ENCODE measurements at regions not wholly inside any gene's neighbourhood (a gene's known extent, or its start where the extent isn't known, plus 50 kb on each side); places are given as distances from the start of the nearest gene placed in this dataset.

DNA sequence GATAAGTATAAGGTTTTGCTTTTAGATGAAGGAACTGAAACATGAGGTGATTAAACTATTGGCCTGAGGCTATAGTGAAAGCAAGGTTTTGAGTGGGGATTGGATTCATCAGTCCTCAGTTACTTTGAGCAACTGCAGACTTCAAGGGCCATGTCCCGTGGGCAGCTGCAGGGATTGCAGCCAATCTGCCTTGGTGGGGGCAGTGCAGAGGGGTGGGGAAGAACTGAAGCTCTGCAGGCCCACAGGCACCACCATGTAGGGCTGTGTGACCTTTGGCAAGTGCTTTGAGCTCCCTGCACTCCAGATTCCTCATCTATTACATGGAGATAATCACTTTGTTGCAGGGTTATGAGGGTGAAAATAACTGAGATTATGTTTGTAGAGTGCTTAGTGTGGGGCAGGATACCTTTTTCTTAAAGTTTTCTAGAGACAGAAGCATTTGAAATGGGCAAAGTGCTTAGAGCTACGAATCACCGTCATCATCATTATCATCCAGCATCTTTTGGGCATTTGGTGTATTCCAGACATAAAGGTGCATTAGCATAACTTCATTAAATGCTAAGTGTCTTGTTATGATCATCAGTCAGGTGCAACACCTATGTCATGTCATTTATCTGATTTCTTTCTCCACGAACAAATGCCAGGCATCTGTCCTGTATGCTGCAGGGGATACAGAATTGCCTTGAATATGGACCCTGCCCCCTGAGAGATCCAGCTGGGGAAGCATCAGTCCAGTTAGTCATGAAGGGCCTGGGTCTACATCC, 72.1 kb upstream of the TENM4 start:
- Histone ChIP-seq H3K27me3 (ENCODE audit: insufficient read depth, poor library complexity, severe bottlenecking) (no peaks in the 10 kb centered on the region), H3K27ac (replicated peaks) (no peak overlapping the region), H3K4me3 (replicated peaks; ENCODE audit: insufficient read depth, low read length) (no peak overlapping the region)
- DNase-seq (ENCODE audit: low read depth in 1 of 2, low spot score in 1 of 2) = no peak
- TF ChIP-seq GABPA (IDR thresholded peaks at IDR 0.05; ENCODE audit: low read depth) (no peak), SPI1 (IDR thresholded peaks at IDR 0.05; ENCODE audit: borderline replicate concordance, low read depth) (no peak), POLR2AphosphoS5 (IDR thresholded peaks at IDR 0.05; ENCODE audit: low read depth) (no peak)
- TF ChIP-seq, protein P1, sequence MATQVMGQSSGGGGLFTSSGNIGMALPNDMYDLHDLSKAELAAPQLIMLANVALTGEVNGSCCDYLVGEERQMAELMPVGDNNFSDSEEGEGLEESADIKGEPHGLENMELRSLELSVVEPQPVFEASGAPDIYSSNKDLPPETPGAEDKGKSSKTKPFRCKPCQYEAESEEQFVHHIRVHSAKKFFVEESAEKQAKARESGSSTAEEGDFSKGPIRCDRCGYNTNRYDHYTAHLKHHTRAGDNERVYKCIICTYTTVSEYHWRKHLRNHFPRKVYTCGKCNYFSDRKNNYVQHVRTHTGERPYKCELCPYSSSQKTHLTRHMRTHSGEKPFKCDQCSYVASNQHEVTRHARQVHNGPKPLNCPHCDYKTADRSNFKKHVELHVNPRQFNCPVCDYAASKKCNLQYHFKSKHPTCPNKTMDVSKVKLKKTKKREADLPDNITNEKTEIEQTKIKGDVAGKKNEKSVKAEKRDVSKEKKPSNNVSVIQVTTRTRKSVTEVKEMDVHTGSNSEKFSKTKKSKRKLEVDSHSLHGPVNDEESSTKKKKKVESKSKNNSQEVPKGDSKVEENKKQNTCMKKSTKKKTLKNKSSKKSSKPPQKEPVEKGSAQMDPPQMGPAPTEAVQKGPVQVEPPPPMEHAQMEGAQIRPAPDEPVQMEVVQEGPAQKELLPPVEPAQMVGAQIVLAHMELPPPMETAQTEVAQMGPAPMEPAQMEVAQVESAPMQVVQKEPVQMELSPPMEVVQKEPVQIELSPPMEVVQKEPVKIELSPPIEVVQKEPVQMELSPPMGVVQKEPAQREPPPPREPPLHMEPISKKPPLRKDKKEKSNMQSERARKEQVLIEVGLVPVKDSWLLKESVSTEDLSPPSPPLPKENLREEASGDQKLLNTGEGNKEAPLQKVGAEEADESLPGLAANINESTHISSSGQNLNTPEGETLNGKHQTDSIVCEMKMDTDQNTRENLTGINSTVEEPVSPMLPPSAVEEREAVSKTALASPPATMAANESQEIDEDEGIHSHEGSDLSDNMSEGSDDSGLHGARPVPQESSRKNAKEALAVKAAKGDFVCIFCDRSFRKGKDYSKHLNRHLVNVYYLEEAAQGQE (IDR thresholded peaks at IDR 0.05; ENCODE audit: insufficient replicate concordance, low read depth) = no peak
- TF ChIP-seq, protein P2, sequence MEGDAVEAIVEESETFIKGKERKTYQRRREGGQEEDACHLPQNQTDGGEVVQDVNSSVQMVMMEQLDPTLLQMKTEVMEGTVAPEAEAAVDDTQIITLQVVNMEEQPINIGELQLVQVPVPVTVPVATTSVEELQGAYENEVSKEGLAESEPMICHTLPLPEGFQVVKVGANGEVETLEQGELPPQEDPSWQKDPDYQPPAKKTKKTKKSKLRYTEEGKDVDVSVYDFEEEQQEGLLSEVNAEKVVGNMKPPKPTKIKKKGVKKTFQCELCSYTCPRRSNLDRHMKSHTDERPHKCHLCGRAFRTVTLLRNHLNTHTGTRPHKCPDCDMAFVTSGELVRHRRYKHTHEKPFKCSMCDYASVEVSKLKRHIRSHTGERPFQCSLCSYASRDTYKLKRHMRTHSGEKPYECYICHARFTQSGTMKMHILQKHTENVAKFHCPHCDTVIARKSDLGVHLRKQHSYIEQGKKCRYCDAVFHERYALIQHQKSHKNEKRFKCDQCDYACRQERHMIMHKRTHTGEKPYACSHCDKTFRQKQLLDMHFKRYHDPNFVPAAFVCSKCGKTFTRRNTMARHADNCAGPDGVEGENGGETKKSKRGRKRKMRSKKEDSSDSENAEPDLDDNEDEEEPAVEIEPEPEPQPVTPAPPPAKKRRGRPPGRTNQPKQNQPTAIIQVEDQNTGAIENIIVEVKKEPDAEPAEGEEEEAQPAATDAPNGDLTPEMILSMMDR (IDR thresholded peaks at IDR 0.05; ENCODE audit: insufficient read depth, low read length) = no peak

DNA sequence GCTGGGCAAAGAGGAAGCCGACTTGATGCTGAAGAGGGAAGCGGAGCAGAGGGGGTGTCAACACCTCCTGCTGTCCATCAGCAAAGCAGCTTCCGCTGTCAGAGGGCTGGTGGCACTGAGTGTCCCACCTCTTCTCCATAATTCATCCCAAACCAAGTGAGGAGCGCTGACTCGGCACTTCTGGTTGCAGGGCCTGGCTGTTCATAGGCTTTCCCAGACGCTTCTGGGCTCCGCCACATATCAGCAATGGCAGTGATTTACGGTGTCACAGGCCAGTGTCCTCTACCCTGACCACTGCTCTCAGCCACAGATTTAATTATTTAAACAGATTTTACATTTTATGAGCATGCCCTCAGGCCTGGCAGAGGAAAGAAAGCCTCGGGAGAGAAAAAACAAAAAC, 70.1 kb upstream of the TENM4 start:
- H3K4me3 ChIP-seq (replicated peaks; ENCODE audit: insufficient read depth, low read length) = no peak overlapping the region
- TF ChIP-seq, protein P2 (IDR thresholded peaks at IDR 0.05; ENCODE audit: insufficient read depth, low read length) = no peak
- TF ChIP-seq, protein P1 (IDR thresholded peaks at IDR 0.05; ENCODE audit: insufficient replicate concordance, low read depth) = no peak
- TF ChIP-seq SPI1 (IDR thresholded peaks at IDR 0.05; ENCODE audit: borderline replicate concordance, low read depth) = no peak
- H3K27me3 ChIP-seq (ENCODE audit: insufficient read depth, poor library complexity, severe bottlenecking) = no peaks in the 10 kb centered on the region
- H3K27ac ChIP-seq (replicated peaks) = no peak overlapping the region
- no peak for DNase-seq (ENCODE audit: low read depth in 1 of 2, low spot score in 1 of 2)

GRCh38 chr11:79508461-79508860, 67.6 kb upstream of the TENM4 start:
- no peak for DNase-seq (ENCODE audit: low read depth in 1 of 2, low spot score in 1 of 2)
- no peak overlapping the region for H3K27ac ChIP-seq (replicated peaks)
- H3K4me3 ChIP-seq (replicated peaks; ENCODE audit: insufficient read depth, low read length) = no peak overlapping the region
- TF ChIP-seq GABPA (IDR thresholded peaks at IDR 0.05; ENCODE audit: low read depth) = no peak
- TF ChIP-seq, protein P2 (IDR thresholded peaks at IDR 0.05; ENCODE audit: insufficient read depth, low read length) = no peak
- TF ChIP-seq, protein P1 (IDR thresholded peaks at IDR 0.05; ENCODE audit: insufficient replicate concordance, low read depth) = no peak
- no peak for TF ChIP-seq SPI1 (IDR thresholded peaks at IDR 0.05; ENCODE audit: borderline replicate concordance, low read depth)
- no peak for TF ChIP-seq POLR2AphosphoS5 (IDR thresholded peaks at IDR 0.05; ENCODE audit: low read depth)
- H3K27me3 ChIP-seq (ENCODE audit: insufficient read depth, poor library complexity, severe bottlenecking) = no peaks in the 10 kb centered on the region

All from HL-60 (cell line).